ENCODE measurements at regions not wholly inside any gene's neighbourhood (a gene's known extent, or its start where the extent isn't known, plus 50 kb on each side); places are given as distances from the start of the nearest gene placed in this dataset.
"Not testable (repeated sequence)": the region's sequence is repeated elsewhere in the genome, so short reads cannot be mapped to it uniquely, and the experiment has no call there.

- DNase-seq: no peak
Observed at GRCh38 chr3:81872566-81872965, 111.1 kb upstream of the GBE1 start.

GRCh38 chr3:81871358-81872155 lies 110.1 kb upstream of the GBE1 start:
- no peak for DNase-seq

- DNase-seq: no peak
Observed at GRCh38 chr3:81869382-81869781, 107.9 kb upstream of the GBE1 start.

GRCh38 chr3:81868597-81868996 lies 107.2 kb upstream of the GBE1 start:
- DNase-seq: no peak

GRCh38 chr3:81867875-81868274 lies 106.4 kb upstream of the GBE1 start:
- DNase-seq: no peak

- not testable (repeated sequence) for DNase-seq
Observed at GRCh38 chr3:81865164-81865563, 103.7 kb upstream of the GBE1 start.

GRCh38 chr3:81864272-81864671 lies 102.8 kb upstream of the GBE1 start:
- no peak for DNase-seq

- DNase-seq: no peak
Observed at GRCh38 chr3:81863756-81864155, 102.3 kb upstream of the GBE1 start.

GRCh38 chr3:81861593-81861992 lies 100.1 kb upstream of the GBE1 start:
- no peak for DNase-seq

GRCh38 chr3:81859524-81859923 lies 98.1 kb upstream of the GBE1 start:
- DNase-seq: no peak

GRCh38 chr3:81853431-81853830 lies 92.0 kb upstream of the GBE1 start:
- no peak for DNase-seq

- no peak for DNase-seq
Observed at GRCh38 chr3:81851176-81851575, 89.7 kb upstream of the GBE1 start.

- no peak for DNase-seq
Observed at GRCh38 chr3:81846988-81847387, 85.5 kb upstream of the GBE1 start.

- no peak for DNase-seq
Observed at GRCh38 chr3:81841540-81841939, 80.1 kb upstream of the GBE1 start.

- DNase-seq: no peak
Observed at GRCh38 chr3:81839504-81840094, 78.2 kb upstream of the GBE1 start.

- DNase-seq: no peak
Observed at GRCh38 chr3:81838457-81838856, 77.0 kb upstream of the GBE1 start.

GRCh38 chr3:81837071-81837593 lies 75.7 kb upstream of the GBE1 start:
- DNase-seq: no peak

- no peak for DNase-seq
Observed at GRCh38 chr3:81829937-81830336, 68.5 kb upstream of the GBE1 start.

- DNase-seq: not testable (repeated sequence)
Observed at GRCh38 chr3:81829272-81829671, 67.8 kb upstream of the GBE1 start.

GRCh38 chr3:81823882-81824395 lies 62.5 kb upstream of the GBE1 start:
- no peak for DNase-seq

- DNase-seq: no peak
Observed at GRCh38 chr3:81823086-81823485, 61.6 kb upstream of the GBE1 start.

GRCh38 chr3:81816473-81817250 lies 55.2 kb upstream of the GBE1 start:
- DNase-seq: no peak

- not testable (repeated sequence) for DNase-seq
Observed at GRCh38 chr3:81812098-81812497, 50.7 kb upstream of the GBE1 start.

All from stimulated activated CD4-positive, alpha-beta T cell treated with anti-CD3 and anti-CD28 coated beads, Interleukin-2, amount 100 ng/mL, for 48 hours (primary cell).